Testis (tissue), 2 donors: ENCODE measurements at regions not wholly inside any gene's neighbourhood (a gene's known extent, or its start where the extent isn't known, plus 50 kb on each side); places are given as distances from the start of the nearest gene placed in this dataset.

Source experiments
- POLR2A ChIP-seq: fragments of 450-650 bp; IDR thresholded peaks from one replicate; pipeline ENCODE4 v1.6.1; 2017; ENCODE audit warnings: antibody characterized with exemption, mild to moderate bottlenecking, moderate library complexity
- TF ChIP-seq, protein P1 (sequence below), 3 experiments: fragments of 450-650 bp in 2 of 3; fragments of 200-600 bp in 1 of 3; sonication (generic) in 1 of 3; IDR thresholded peaks; one replicate each; pipeline ENCODE4 v1.5.1; 2016 to 2019; ENCODE audit warnings: antibody characterized with exemption in 3 of 3, mild to moderate bottlenecking in 2 of 3, moderate library complexity in 1 of 3

DNA sequence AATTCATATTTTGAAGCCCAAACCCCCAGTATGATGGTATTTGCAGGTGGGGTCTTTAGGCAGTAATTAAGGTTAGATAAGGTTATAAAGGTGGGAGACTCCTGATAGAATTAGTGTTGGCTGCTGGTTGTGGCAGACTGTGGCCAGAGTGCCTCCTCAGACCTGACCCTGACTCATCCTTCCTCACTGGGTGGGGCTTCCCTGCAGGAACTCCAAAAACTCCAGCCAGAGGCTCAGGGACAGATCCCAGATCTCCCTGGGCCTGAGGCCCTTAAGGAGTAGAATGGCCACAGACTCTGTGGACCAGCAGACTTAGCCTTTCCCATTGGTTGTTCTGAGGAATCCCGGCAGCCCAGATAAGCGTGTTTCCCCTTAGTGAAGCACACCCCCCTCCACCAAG is 463.0 kb upstream of the CPEB2 start:
- TF ChIP-seq, protein P1, sequence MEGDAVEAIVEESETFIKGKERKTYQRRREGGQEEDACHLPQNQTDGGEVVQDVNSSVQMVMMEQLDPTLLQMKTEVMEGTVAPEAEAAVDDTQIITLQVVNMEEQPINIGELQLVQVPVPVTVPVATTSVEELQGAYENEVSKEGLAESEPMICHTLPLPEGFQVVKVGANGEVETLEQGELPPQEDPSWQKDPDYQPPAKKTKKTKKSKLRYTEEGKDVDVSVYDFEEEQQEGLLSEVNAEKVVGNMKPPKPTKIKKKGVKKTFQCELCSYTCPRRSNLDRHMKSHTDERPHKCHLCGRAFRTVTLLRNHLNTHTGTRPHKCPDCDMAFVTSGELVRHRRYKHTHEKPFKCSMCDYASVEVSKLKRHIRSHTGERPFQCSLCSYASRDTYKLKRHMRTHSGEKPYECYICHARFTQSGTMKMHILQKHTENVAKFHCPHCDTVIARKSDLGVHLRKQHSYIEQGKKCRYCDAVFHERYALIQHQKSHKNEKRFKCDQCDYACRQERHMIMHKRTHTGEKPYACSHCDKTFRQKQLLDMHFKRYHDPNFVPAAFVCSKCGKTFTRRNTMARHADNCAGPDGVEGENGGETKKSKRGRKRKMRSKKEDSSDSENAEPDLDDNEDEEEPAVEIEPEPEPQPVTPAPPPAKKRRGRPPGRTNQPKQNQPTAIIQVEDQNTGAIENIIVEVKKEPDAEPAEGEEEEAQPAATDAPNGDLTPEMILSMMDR (IDR thresholded peaks at IDR 0.05): no peak
- no peak for TF ChIP-seq POLR2A
